GM23338 (cell line): ENCODE measurements at regions not wholly inside any gene's neighbourhood (a gene's known extent, or its start where the extent isn't known, plus 50 kb on each side); places are given as distances from the start of the nearest gene placed in this dataset.
"Not testable (repeated sequence)": the region's sequence is repeated elsewhere in the genome, so short reads cannot be mapped to it uniquely, and the experiment has no call there.

ENCODE experiments used
- ATAC-seq: fragments of 200-7000 bp; cut with Tn5 transposase; 3 replicates; pipeline ENCODE4 v1.9.1; 2020
- DNase-seq: peaks from one replicate; pipeline ENCODE4 v3.0.0-alpha.2; 2015; ENCODE audit warnings: low spot score
- H2AFZ ChIP-seq: fragments of 200-600 bp; sonication (generic); 2 replicates; pipeline ENCODE4 v1.8.0; 2016; ENCODE audit warnings: antibody characterized with exemption, mild to moderate bottlenecking, moderate library complexity
- H3F3A ChIP-seq: fragments of 200-600 bp; sonication (generic); replicated peaks from 2 replicates; pipeline ENCODE4 v1.8.0; 2017; ENCODE audit warnings: antibody characterized with exemption, mixed run types, low read depth
- H3K27ac ChIP-seq: fragments of 200-600 bp; sonication (generic); 2 replicates; pipeline ENCODE4 v1.6.1; 2016; ENCODE audit warnings: low read depth
- H3K27me3 ChIP-seq: fragments of 200-600 bp; sonication (generic); 2 replicates; pipeline ENCODE4 v1.8.0; 2016; ENCODE audit warnings: mild to moderate bottlenecking, mixed run types, moderate library complexity; ENCODE audit not compliant: insufficient read depth
- H3K36me3 ChIP-seq: fragments of 200-600 bp; sonication (generic); 2 replicates; pipeline ENCODE4 v1.8.0; 2016; ENCODE audit warnings: mild to moderate bottlenecking; ENCODE audit not compliant: insufficient read depth
- H3K4me1 ChIP-seq: fragments of 200-600 bp; sonication (generic); 2 replicates; pipeline ENCODE4 v1.8.0; 2016; ENCODE audit warnings: mild to moderate bottlenecking, moderate library complexity; ENCODE audit not compliant: insufficient read depth
- H3K4me2 ChIP-seq: fragments of 200-600 bp; sonication (generic); 2 replicates; pipeline ENCODE4 v1.7.1; 2017; ENCODE audit warnings: mixed run types
- H3K4me3 ChIP-seq: fragments of 200-600 bp; sonication (generic); 2 replicates; pipeline ENCODE4 v1.6.1; 2016; ENCODE audit warnings: mixed run types
- H3K79me2 ChIP-seq: fragments of 200-600 bp; sonication (generic); replicated peaks from 2 replicates; pipeline ENCODE4 v1.8.0; 2017; ENCODE audit warnings: mild to moderate bottlenecking; ENCODE audit not compliant: insufficient read depth
- H3K9me2 ChIP-seq: fragments of 200-600 bp; sonication (generic); 2 replicates; pipeline ENCODE4 v1.8.0; 2017; ENCODE audit not compliant: insufficient read depth
- H4K20me1 ChIP-seq: fragments of 200-600 bp; sonication (generic); replicated peaks from 2 replicates; pipeline ENCODE4 v1.8.0; 2017; ENCODE audit warnings: mild to moderate bottlenecking; ENCODE audit not compliant: insufficient read depth
- H3K27ac Mint-ChIP-seq: 2 replicates; pipeline ENCODE4 v1.8.0; 2020; ENCODE audit warnings: inconsistent platforms, mild to moderate bottlenecking, moderate library complexity, mixed read lengths
- H3K27me3 Mint-ChIP-seq: 3 replicates; pipeline ENCODE4 v1.8.0; 2022; ENCODE audit warnings: low read depth, mild to moderate bottlenecking, moderate library complexity, mixed read lengths, inconsistent platforms; ENCODE audit not compliant: insufficient read depth, poor library complexity
- H3K36me3 Mint-ChIP-seq: 3 replicates; pipeline ENCODE4 v1.8.0; 2021; ENCODE audit warnings: low read depth, mild to moderate bottlenecking, inconsistent platforms, moderate library complexity, mixed read lengths
- H3K4me1 Mint-ChIP-seq: 3 replicates; pipeline ENCODE4 v1.8.0; 2020; ENCODE audit warnings: mild to moderate bottlenecking, inconsistent platforms, mixed read lengths
- H3K4me3 Mint-ChIP-seq: 3 replicates; pipeline ENCODE4 v1.8.0; 2021; ENCODE audit warnings: moderate library complexity, mild to moderate bottlenecking, inconsistent platforms, mixed read lengths
- H3K9me3 Mint-ChIP-seq: 3 replicates; pipeline ENCODE4 v1.8.0; 2020; ENCODE audit warnings: moderate library complexity, mild to moderate bottlenecking, inconsistent platforms, mixed read lengths
- CREB1 ChIP-seq: fragments of 250-450 bp; sonication (Bioruptor Pico); IDR thresholded peaks from 2 replicates; pipeline ENCODE4 v1.5.0; 2020; ENCODE audit warnings: low read depth, mild to moderate bottlenecking, moderate library complexity
- CTCF ChIP-seq, 2 experiments: fragments of 200-600 bp in 1 of 2; sonication (generic) in 1 of 2; conservative IDR thresholded peaks; 2 replicates each; pipeline versions ENCODE4 v1.5.1 to v1.6.1; 2016 to 2017; ENCODE audit warnings: antibody characterized with exemption in 2 of 2, low read depth in 2 of 2, mild to moderate bottlenecking in 2 of 2, moderate library complexity in 1 of 2
- ETS1 ChIP-seq: IDR thresholded peaks from 2 replicates; pipeline ENCODE4 v1.6.1; 2016; ENCODE audit warnings: antibody characterized with exemption
- EZH2 ChIP-seq: fragments of 200-600 bp; sonication (generic); IDR thresholded peaks from one replicate; pipeline ENCODE4 v1.8.0; 2017; ENCODE audit warnings: antibody characterized with exemption, mild to moderate bottlenecking, low read depth; ENCODE audit not compliant: unreplicated experiment
- EZH2phosphoT487 ChIP-seq: fragments of 200-600 bp; sonication (generic); IDR thresholded peaks from one replicate; pipeline ENCODE4 v1.8.1; 2018; ENCODE audit warnings: antibody characterized with exemption; ENCODE audit not compliant: unreplicated experiment
- JUNB ChIP-seq: IDR thresholded peaks from one replicate; pipeline ENCODE4 v1.6.1; 2016; ENCODE audit warnings: antibody characterized with exemption; ENCODE audit not compliant: unreplicated experiment
- NANOG ChIP-seq: IDR thresholded peaks from 2 replicates; pipeline ENCODE4 v1.6.1; 2016; ENCODE audit warnings: antibody characterized with exemption, borderline replicate concordance
- STAT1 ChIP-seq: IDR thresholded peaks from one replicate; pipeline ENCODE4 v1.6.1; 2016; ENCODE audit warnings: antibody characterized with exemption; ENCODE audit not compliant: unreplicated experiment
- ZNF114 ChIP-seq: fragments of 250-450 bp; sonication (Bioruptor Pico); IDR thresholded peaks from 2 replicates; pipeline ENCODE4 v1.5.0; 2020; ENCODE audit warnings: mild to moderate bottlenecking, moderate library complexity
- ZNF331 ChIP-seq: fragments of 250-450 bp; sonication (Bioruptor Pico); IDR thresholded peaks from 2 replicates; pipeline ENCODE4 v1.5.0; 2020; ENCODE audit warnings: low read depth, mild to moderate bottlenecking, moderate library complexity
- ZNF462 ChIP-seq: fragments of 250-450 bp; sonication (Bioruptor Pico); IDR thresholded peaks from 2 replicates; pipeline ENCODE4 v1.5.0; 2020; ENCODE audit warnings: mild to moderate bottlenecking, moderate library complexity

DNA sequence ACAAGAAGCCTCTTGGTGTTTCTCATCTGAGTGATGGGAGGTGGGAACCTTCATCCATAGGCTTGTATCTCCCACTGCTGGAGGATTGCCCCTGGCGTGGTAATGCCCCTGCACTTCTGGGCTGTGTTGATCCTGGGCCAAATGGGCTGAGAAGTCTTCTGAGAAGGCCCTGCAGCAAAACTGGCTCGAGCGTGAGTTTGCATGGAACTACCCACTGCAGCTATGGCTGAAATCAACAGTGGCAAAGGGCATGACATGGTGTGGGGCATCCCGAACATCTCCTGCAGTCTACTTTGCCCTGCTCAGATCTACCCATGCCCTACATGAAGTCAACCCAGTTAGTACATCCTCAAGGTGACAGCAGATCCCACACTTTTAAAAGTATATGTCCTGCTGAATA, 130.6 kb downstream of the NRN1 start:
- no peak for ATAC-seq
- H4K20me1 ChIP-seq = no peaks in the 10 kb centered on the region
- no peak for DNase-seq
- no peaks in the 10 kb centered on the region for H3K36me3 ChIP-seq
- no peaks in the 10 kb centered on the region for H3F3A ChIP-seq
- TF ChIP-seq EZH2phosphoT487 (no peak), ZNF114 (no peak), EZH2 (no peak), NANOG (no peak), STAT1 (no peak), ETS1 (no peak), CREB1 (CRISPR knock-in tag) (no peak), JUNB (no peak), ZNF331 (CRISPR knock-in tag) (no peak), ZNF462 (CRISPR knock-in tag) (no peak), CTCF (conservative IDR thresholded peaks at IDR 0.05; ENCODE audit: low read depth in 2 of 2) (no peak)
- H3K27me3 ChIP-seq = no peaks in the 10 kb centered on the region
- Mint-ChIP-seq H3K4me3 (no peak overlapping the region), H3K27ac (no peak overlapping the region), H3K9me3 (peaks cover 11% of the 10 kb centered on the region), H3K27me3 (peaks cover 5% of the 10 kb centered on the region), H3K36me3 (no peaks in the 10 kb centered on the region), H3K4me1 (no peaks in the 10 kb centered on the region)
- H3K9me2 ChIP-seq = 0 out of 2 replicates have a peak, but pooled peaks cover 11% of the 10 kb centered on the region
- H3K4me1 ChIP-seq = no peaks in the 10 kb centered on the region
- H2AFZ ChIP-seq = no peak overlapping the region
- H3K79me2 ChIP-seq = no peaks in the 10 kb centered on the region
- no peak overlapping the region for H3K27ac ChIP-seq
- no peak overlapping the region for H3K4me3 ChIP-seq
- no peak overlapping the region for H3K4me2 ChIP-seq

DNA sequence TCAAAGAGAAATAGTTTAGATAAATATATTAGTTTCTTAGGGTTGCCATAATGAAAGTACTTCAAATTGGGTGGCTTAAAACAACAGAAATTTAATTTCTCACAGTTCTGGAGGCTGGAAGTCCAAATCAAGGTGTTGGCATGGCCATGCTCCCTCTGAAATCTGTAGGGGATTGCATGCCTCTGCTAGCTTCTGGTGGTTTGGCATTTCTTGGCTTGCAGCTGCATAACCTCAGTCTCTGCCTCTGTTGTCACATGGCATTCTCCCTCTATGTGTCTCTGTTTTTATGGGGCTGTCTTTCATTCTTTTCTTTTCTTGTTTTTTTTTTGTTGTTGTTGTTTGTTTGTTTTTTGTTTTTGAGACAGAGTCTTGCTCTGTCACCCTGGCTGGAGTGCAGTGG, 132.7 kb downstream of the NRN1 start:
- not testable (repeated sequence) for H3K79me2 ChIP-seq, DNase-seq, H4K20me1 ChIP-seq, ATAC-seq, H2AFZ ChIP-seq, H3K36me3 ChIP-seq, H3K36me3 Mint-ChIP-seq, H3K4me3 ChIP-seq, H3K4me1 Mint-ChIP-seq, H3K4me3 Mint-ChIP-seq, H3K27ac ChIP-seq, H3K4me2 ChIP-seq, H3F3A ChIP-seq, H3K27me3 ChIP-seq, H3K4me1 ChIP-seq, H3K27me3 Mint-ChIP-seq, H3K27ac Mint-ChIP-seq
- H3K9me2 ChIP-seq = 0 out of 2 replicates have a peak, but pooled peaks cover 11% of the 10 kb centered on the region
- peaks cover 14% of the 10 kb centered on the region for H3K9me3 Mint-ChIP-seq
